HEK293 (cell line): ENCODE measurements at regions not wholly inside any gene's neighbourhood (a gene's known extent, or its start where the extent isn't known, plus 50 kb on each side); places are given as distances from the start of the nearest gene placed in this dataset.

ENCODE experiments used
- CTCF ChIA-PET: fragments of 350-600 bp; formaldehyde crosslinking; extraction: SDS; loops from one replicate; lab custom pipeline; 2021; ENCODE audit warnings: antibody characterized with exemption; lab: Yijun Ruan, JAX
- POLR2A ChIA-PET: fragments of 300-600 bp; formaldehyde crosslinking; extraction: SDS; loops from one replicate; lab custom pipeline; 2020; ENCODE audit warnings: antibody characterized with exemption, inconsistent platforms; lab: Yijun Ruan, JAX
- H3K27ac ChIP-seq: fragments of 200-500 bp; sonication (Bioruptor generic); 2 replicates; pipeline ENCODE4 v1.5.1; 2014; ENCODE audit warnings: low read depth, low read length, control low read depth, inconsistent platforms; ENCODE audit errors: extremely low read depth
- H3K36me3 ChIP-seq, 2 experiments: fragments of 200-500 bp in 1 of 2; sonication (Bioruptor generic) in 1 of 2; 1 replicate in 1 of 2; 2 replicates in 1 of 2; pipeline ENCODE4 v1.5.1; 2014 to 2017; ENCODE audit warnings: inconsistent platforms in 2 of 2, low read length in 2 of 2; ENCODE audit not compliant: control insufficient read depth in 2 of 2, insufficient read depth in 1 of 2
- H3K4me1 ChIP-seq: fragments of 200-500 bp; sonication (Bioruptor generic); 2 replicates; pipeline ENCODE4 v1.5.1; 2014; ENCODE audit warnings: mild to moderate bottlenecking, low read length, inconsistent platforms; ENCODE audit not compliant: control insufficient read depth, insufficient read depth
- H3K4me3 ChIP-seq: 2 replicates; pipeline ENCODE4 v1.5.1; 2011; ENCODE audit warnings: low read depth, mild to moderate bottlenecking, control low read depth, low read length, moderate library complexity
- H3K9me3 ChIP-seq: fragments of 200-500 bp; sonication (Bioruptor generic); 2 replicates; pipeline ENCODE4 v1.5.1; 2014; ENCODE audit warnings: low read depth, low read length, inconsistent platforms; ENCODE audit not compliant: control insufficient read depth, insufficient read depth
- FEZF1 ChIP-seq: fragments of 450-650 bp; formaldehyde crosslinking; IDR thresholded peaks from 2 replicates; pipeline ENCODE4 v1.5.1; 2016; ENCODE audit warnings: missing biosample characterization, missing genetic modification characterization
- HIC1 ChIP-seq: fragments of 450-650 bp; formaldehyde crosslinking; IDR thresholded peaks from 2 replicates; pipeline ENCODE4 v1.5.1; 2016; ENCODE audit warnings: missing biosample characterization, missing genetic modification characterization
- KLF10 ChIP-seq: fragments of 450-650 bp; IDR thresholded peaks from 2 replicates; pipeline ENCODE4 v1.5.1; 2018; ENCODE audit warnings: missing biosample characterization, mild to moderate bottlenecking, missing genetic modification characterization
- KLF16 ChIP-seq: fragments of 450-650 bp; formaldehyde crosslinking; IDR thresholded peaks from 2 replicates; pipeline ENCODE4 v1.5.1; 2017; ENCODE audit warnings: missing biosample characterization, missing genetic modification characterization
- MZF1 ChIP-seq: fragments of 450-650 bp; formaldehyde crosslinking; IDR thresholded peaks from 2 replicates; pipeline ENCODE4 v1.5.1; 2017; ENCODE audit warnings: missing biosample characterization, missing genetic modification characterization, borderline replicate concordance
- PATZ1 ChIP-seq: fragments of 450-650 bp; formaldehyde crosslinking; IDR thresholded peaks from 2 replicates; pipeline ENCODE4 v1.5.1; 2016; ENCODE audit warnings: missing biosample characterization, missing genetic modification characterization
- TSHZ1 ChIP-seq: fragments of 450-650 bp; formaldehyde crosslinking; IDR thresholded peaks from 2 replicates; pipeline ENCODE4 v1.5.1; 2016; ENCODE audit warnings: missing biosample characterization, missing genetic modification characterization, borderline replicate concordance
- ZBTB21 ChIP-seq: fragments of 450-650 bp; formaldehyde crosslinking; IDR thresholded peaks from 2 replicates; pipeline ENCODE4 v1.5.1; 2017; ENCODE audit warnings: missing biosample characterization, missing genetic modification characterization
- ZFP69B ChIP-seq: fragments of 450-650 bp; formaldehyde crosslinking; IDR thresholded peaks from 2 replicates; pipeline ENCODE4 v1.5.1; 2016; ENCODE audit warnings: missing biosample characterization, missing genetic modification characterization
- ZNF114 ChIP-seq: fragments of 450-650 bp; formaldehyde crosslinking; IDR thresholded peaks from 2 replicates; pipeline ENCODE4 v1.5.0; 2017; ENCODE audit warnings: missing biosample characterization, missing genetic modification characterization
- ZNF132 ChIP-seq: fragments of 450-650 bp; formaldehyde crosslinking; IDR thresholded peaks from 2 replicates; pipeline ENCODE4 v1.5.1; 2017; ENCODE audit warnings: missing biosample characterization, missing genetic modification characterization, borderline replicate concordance
- ZNF169 ChIP-seq: fragments of 450-650 bp; formaldehyde crosslinking; IDR thresholded peaks from 2 replicates; pipeline ENCODE4 v1.5.1; 2016; ENCODE audit warnings: missing biosample characterization, missing genetic modification characterization
- ZNF266 ChIP-seq: fragments of 450-650 bp; formaldehyde crosslinking; IDR thresholded peaks from 2 replicates; pipeline ENCODE4 v1.5.1; 2016; ENCODE audit warnings: missing biosample characterization, missing genetic modification characterization, low read depth
- ZNF274 ChIP-seq, 2 experiments: fragments of 200-500 bp in 1 of 2; fragments of 450-650 bp in 1 of 2; sonication (Bioruptor generic) in 1 of 2; formaldehyde crosslinking in 1 of 2; IDR thresholded peaks; 2 replicates each; pipeline versions ENCODE4 v1.5.1 to v1.6.1; 2014 to 2016; ENCODE audit warnings: borderline replicate concordance in 1 of 2, inconsistent platforms in 1 of 2, low read length in 1 of 2, missing biosample characterization in 1 of 2, missing genetic modification characterization in 1 of 2
- ZNF302 ChIP-seq: fragments of 450-650 bp; formaldehyde crosslinking; IDR thresholded peaks from 2 replicates; pipeline ENCODE4 v1.5.1; 2016; ENCODE audit warnings: missing biosample characterization, missing genetic modification characterization, low read depth
- ZNF510 ChIP-seq: fragments of 450-650 bp; formaldehyde crosslinking; IDR thresholded peaks from 2 replicates; pipeline ENCODE4 v1.5.1; 2018; ENCODE audit warnings: mild to moderate bottlenecking, missing genetic modification characterization, missing biosample characterization; ENCODE audit not compliant: insufficient replicate concordance
- ZNF561 ChIP-seq: fragments of 450-650 bp; IDR thresholded peaks from 2 replicates; pipeline ENCODE4 v1.5.1; 2018; ENCODE audit warnings: missing biosample characterization, missing genetic modification characterization, borderline replicate concordance
- ZNF777 ChIP-seq: fragments of 450-650 bp; formaldehyde crosslinking; IDR thresholded peaks from 2 replicates; pipeline ENCODE4 v1.5.1; 2017; ENCODE audit warnings: missing biosample characterization, missing genetic modification characterization, borderline replicate concordance
- ZSCAN5A ChIP-seq: fragments of 450-650 bp; formaldehyde crosslinking; IDR thresholded peaks from 2 replicates; pipeline ENCODE4 v1.5.1; 2016; ENCODE audit warnings: missing biosample characterization, missing genetic modification characterization
- ZXDB ChIP-seq: fragments of 450-650 bp; formaldehyde crosslinking; IDR thresholded peaks from 2 replicates; pipeline ENCODE4 v1.5.1; 2016; ENCODE audit warnings: missing biosample characterization, missing genetic modification characterization
- TF ChIP-seq, protein P1 (sequence below): fragments of 450-650 bp; IDR thresholded peaks from 2 replicates; pipeline ENCODE4 v1.5.1; 2018; ENCODE audit warnings: missing biosample characterization, missing genetic modification characterization

DNA sequence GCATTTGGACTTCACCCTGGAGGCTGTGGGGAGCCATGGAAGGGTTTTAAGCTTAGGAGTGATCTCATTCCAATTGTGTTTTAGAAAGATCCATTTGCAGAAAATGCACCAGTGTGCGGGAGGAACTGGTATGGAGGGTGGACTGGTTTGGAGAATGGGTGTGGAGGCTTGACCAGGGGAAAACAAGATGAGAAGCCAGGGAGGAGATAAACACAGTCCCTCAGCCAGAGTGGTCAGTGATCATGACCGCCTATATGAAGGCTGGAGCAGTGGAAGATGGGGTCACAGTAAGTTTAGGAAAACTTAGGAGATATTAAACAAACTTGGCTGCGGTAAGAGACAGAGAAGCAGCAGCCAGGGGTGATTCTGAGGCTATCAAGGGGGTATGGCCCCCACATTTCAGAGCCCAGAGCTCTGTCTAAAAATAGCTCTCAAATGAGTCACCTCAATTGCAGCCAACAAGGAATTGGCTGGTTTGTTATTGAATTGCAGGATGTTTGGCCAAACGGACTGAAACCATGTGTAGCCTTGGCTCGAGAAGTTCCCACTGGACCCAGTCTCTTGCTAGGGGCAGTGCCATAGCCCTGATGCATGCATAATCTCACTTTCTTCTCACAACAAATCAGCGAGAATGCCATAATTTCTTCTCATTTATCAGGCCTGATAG lies 159.9 kb upstream of the TOP1 start:
- TF ChIP-seq KLF16 (tag by site-specific recombination) (no peak), TSHZ1 (tag by site-specific recombination) (no peak), ZBTB21 (no peak), ZNF777 (tag by site-specific recombination) (no peak), ZNF114 (tag by site-specific recombination) (no peak), ZNF510 (tag by site-specific recombination) (no peak)
- no peak overlapping the region for H3K27ac ChIP-seq
- POLR2A ChIA-PET: no interaction called here
- no peak overlapping the region for H3K4me3 ChIP-seq
- CTCF ChIA-PET: interaction anchor here (0.5 kb wide), 1 partner anchor 331 kb away, joined by 3 read pairs; no protein-coding TSS in a partner anchor
- H3K4me1 ChIP-seq: no peaks in the 10 kb centered on the region
- H3K36me3 ChIP-seq: no peaks in the 10 kb centered on the region
- H3K9me3 ChIP-seq: no peaks in the 10 kb centered on the region

DNA sequence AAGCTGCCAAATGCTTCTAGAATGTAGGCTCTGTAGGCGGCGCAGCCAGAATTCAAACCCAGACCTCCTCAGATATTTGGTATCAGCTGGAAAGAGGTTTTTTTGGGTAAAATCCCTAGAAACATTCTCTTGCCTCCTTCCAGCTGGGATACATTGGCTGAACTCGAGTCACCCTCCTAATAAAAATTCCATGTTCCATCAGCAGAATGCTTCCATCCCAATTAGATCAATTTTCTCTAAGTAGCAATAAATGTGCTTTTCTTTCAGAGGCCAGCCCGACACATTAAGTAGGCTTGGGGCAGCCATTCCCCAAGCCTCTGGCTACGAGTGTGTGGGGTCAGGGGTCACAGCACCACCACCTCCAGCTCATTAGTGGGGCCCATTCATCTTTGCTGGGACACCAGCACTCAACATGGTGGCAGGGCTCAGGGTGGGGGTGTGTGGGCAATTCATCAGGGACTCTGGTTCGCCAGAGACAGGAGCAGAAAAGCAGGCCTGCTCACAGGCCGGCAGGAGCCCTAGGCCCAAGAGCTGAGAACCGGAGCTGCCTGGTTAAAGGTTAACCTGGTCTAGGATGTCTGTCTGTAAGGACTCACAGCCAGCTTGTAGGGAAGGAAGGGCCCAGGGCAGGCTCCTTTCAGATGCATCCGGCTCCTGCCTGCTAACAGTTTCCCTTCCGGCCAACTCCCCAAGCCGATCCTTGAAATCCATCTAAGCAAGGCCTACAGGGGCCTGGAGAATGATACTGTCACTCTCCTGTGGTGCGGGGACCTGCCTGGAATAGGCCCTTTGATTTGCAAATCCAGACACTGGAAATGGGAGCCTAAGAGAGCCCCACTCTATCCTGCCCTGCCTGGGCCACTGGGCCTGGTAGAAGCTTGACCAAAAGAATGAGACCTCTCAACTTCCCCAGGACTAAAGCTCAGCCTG lies 159.1 kb upstream of the TOP1 start:
- CTCF ChIA-PET: interaction anchor here (0.5 to 1.1 kb wide), 3 partner anchors 94 to 470 kb away, joined by 3 read pairs; no protein-coding TSS in a partner anchor
- TF ChIP-seq PATZ1: no peak
- TF ChIP-seq ZFP69B (tag by site-specific recombination): no peak
- TF ChIP-seq ZSCAN5A (tag by site-specific recombination): no peak
- TF ChIP-seq ZNF510 (tag by site-specific recombination): no peak
- no peak for TF ChIP-seq HIC1 (tag by site-specific recombination)
- no peak for TF ChIP-seq ZNF302 (tag by site-specific recombination)
- no peak for TF ChIP-seq ZNF169 (tag by site-specific recombination)
- TF ChIP-seq ZXDB (tag by site-specific recombination): no peak
- TF ChIP-seq, protein P1, sequence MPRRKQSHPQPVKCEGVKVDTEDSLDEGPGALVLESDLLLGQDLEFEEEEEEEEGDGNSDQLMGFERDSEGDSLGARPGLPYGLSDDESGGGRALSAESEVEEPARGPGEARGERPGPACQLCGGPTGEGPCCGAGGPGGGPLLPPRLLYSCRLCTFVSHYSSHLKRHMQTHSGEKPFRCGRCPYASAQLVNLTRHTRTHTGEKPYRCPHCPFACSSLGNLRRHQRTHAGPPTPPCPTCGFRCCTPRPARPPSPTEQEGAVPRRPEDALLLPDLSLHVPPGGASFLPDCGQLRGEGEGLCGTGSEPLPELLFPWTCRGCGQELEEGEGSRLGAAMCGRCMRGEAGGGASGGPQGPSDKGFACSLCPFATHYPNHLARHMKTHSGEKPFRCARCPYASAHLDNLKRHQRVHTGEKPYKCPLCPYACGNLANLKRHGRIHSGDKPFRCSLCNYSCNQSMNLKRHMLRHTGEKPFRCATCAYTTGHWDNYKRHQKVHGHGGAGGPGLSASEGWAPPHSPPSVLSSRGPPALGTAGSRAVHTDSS: no peak
- TF ChIP-seq MZF1: no peak
- TF ChIP-seq FEZF1: no peak
- no peak for TF ChIP-seq KLF10 (tag by site-specific recombination)
- TF ChIP-seq ZNF132: no peak
- TF ChIP-seq ZNF561: no peak
- no peak for TF ChIP-seq ZNF274 (IDR thresholded peaks at IDR 0.05; ENCODE audit: low read length)
- no peak for TF ChIP-seq ZNF274 (tag by site-specific recombination; IDR thresholded peaks at IDR 0.05; ENCODE audit: borderline replicate concordance)
- TF ChIP-seq ZNF266 (tag by site-specific recombination): no peak

More for the DNA sequence above, 159.1 kb upstream of the TOP1 start:
- no peaks in the 10 kb centered on the region for H3K36me3 ChIP-seq
- H3K4me3 ChIP-seq: no peak overlapping the region
- no peak overlapping the region for H3K27ac ChIP-seq
- POLR2A ChIA-PET: no interaction called here
- no peaks in the 10 kb centered on the region for H3K4me1 ChIP-seq
- H3K9me3 ChIP-seq: no peaks in the 10 kb centered on the region
